Keratinocyte (primary cell): ENCODE measurements at regions not wholly inside any gene's neighbourhood (a gene's known extent, or its start where the extent isn't known, plus 50 kb on each side); places are given as distances from the start of the nearest gene placed in this dataset.

Experiments used
- DNase-seq: peaks from one replicate; pipeline ENCODE4 v3.0.0-alpha.2; 2011; ENCODE audit warnings: low read depth, missing footprints, low spot score
- FAIRE-seq: peaks from 2 replicates; lab custom pipeline; 2011; peaks lifted over from hg19 to GRCh38; lab: Jason Lieb, UNC
- H2AFZ ChIP-seq: 2 replicates; pipeline ENCODE4 v1.6.0; 2012; ENCODE audit warnings: low read length, control low read depth, inconsistent platforms; ENCODE audit not compliant: control insufficient read depth
- H3K27ac ChIP-seq: 2 replicates; pipeline ENCODE4 v1.5.1; 2011; ENCODE audit warnings: low read length; ENCODE audit not compliant: control insufficient read depth, insufficient read depth
- H3K27me3 ChIP-seq: 3 replicates; pipeline ENCODE4 v1.6.0; 2011; ENCODE audit warnings: low read length; ENCODE audit not compliant: control insufficient read depth, insufficient read depth; ENCODE audit errors: extremely low read depth
- H3K36me3 ChIP-seq, 2 experiments: 2 replicates in 1 of 2; 3 replicates in 1 of 2; pipeline ENCODE4 v1.5.1; 2011; ENCODE audit warnings: low read length in 2 of 2, mild to moderate bottlenecking in 1 of 2; ENCODE audit not compliant: control insufficient read depth in 2 of 2, insufficient read depth in 2 of 2; ENCODE audit errors: extremely low read depth in 1 of 2
- H3K4me1 ChIP-seq: 3 replicates; pipeline ENCODE4 v1.5.1; 2011; ENCODE audit warnings: low read length; ENCODE audit not compliant: control insufficient read depth, insufficient read depth; ENCODE audit errors: extremely low read depth
- H3K4me2 ChIP-seq: 3 replicates; pipeline ENCODE4 v1.6.0; 2011; ENCODE audit warnings: low read depth, low read length; ENCODE audit not compliant: control insufficient read depth, insufficient read depth; ENCODE audit errors: extremely low read depth
- H3K4me3 ChIP-seq, 3 experiments: fragments of 200-600 bp in 1 of 3; sonication (generic) in 1 of 3; 2 replicates in 2 of 3; 3 replicates in 1 of 3; pipeline ENCODE4 v1.5.1; 2011 to 2016; ENCODE audit warnings: low read length in 3 of 3, mild to moderate bottlenecking in 3 of 3, control low read depth in 2 of 3, inconsistent platforms in 1 of 3, low read depth in 1 of 3, mixed read lengths in 1 of 3, mixed run types in 1 of 3, moderate library complexity in 1 of 3; ENCODE audit not compliant: control insufficient read depth in 2 of 3, insufficient read depth in 2 of 3; ENCODE audit errors: extremely low read depth in 1 of 3
- H3K79me2 ChIP-seq: 2 replicates; pipeline ENCODE4 v1.6.0; 2012; ENCODE audit warnings: low read length; ENCODE audit not compliant: control insufficient read depth, insufficient read depth
- H3K9ac ChIP-seq: 3 replicates; pipeline ENCODE4 v1.6.0; 2011; ENCODE audit warnings: low read length; ENCODE audit not compliant: control insufficient read depth, insufficient read depth; ENCODE audit errors: extremely low read depth
- H3K9me1 ChIP-seq: 3 replicates; pipeline ENCODE4 v1.6.0; 2011; ENCODE audit warnings: low read length; ENCODE audit not compliant: control insufficient read depth, insufficient read depth; ENCODE audit errors: extremely low read depth
- H3K9me3 ChIP-seq: 2 replicates; pipeline ENCODE4 v1.5.1; 2012; ENCODE audit warnings: low read depth, low read length; ENCODE audit not compliant: control insufficient read depth
- H4K20me1 ChIP-seq: 3 replicates; pipeline ENCODE4 v1.6.0; 2011; ENCODE audit warnings: low read length; ENCODE audit not compliant: control insufficient read depth, insufficient read depth; ENCODE audit errors: extremely low read depth
- EZH2 ChIP-seq: IDR thresholded peaks from one replicate; pipeline ENCODE4 v1.6.1; 2012; ENCODE audit warnings: inconsistent platforms, mild to moderate bottlenecking, low read length, moderate library complexity
- dilution Hi-C: fragments of 300-500 bp; cut with MboI; formaldehyde crosslinking; loops from one replicate; pipeline ENCODE4 v1.7.0; 2020; ENCODE audit warnings: low sequenced_read_pairs; ENCODE audit not compliant: extremely low pct_ligation_motif_present
- TF ChIP-seq, protein P1 (sequence below), 3 experiments: IDR thresholded peaks in 1 of 3; conservative IDR thresholded peaks in 1 of 3; optimal IDR thresholded peaks in 1 of 3; 2 replicates in 2 of 3; 3 replicates in 1 of 3; pipeline versions ENCODE3 to v1.5.1; 2011; ENCODE audit warnings: low read length in 3 of 3, mild to moderate bottlenecking in 3 of 3, moderate library complexity in 2 of 3, control low read depth in 1 of 3, inconsistent platforms in 1 of 3; ENCODE audit not compliant: insufficient read depth in 2 of 3; ENCODE audit errors: extremely low read depth in 1 of 3

DNA sequence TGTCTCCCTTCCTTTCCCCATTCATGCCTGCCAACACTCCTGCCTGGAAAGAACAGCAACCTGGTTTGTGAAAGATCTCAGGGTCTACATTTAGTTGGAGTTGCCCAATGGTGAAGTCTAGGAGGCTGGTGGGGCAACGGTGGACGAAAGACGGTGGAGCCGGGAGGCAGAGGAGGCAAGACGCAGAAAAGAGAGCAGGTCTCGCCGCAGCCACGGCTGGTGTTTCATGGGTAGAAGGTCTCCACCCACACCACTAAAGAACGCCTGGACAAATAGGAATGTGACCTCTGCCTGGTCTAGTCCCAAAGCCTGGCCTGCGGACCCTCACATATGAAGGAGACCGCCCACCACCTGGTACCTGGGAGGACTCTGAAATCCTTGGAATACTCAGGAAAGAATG is 185.6 kb downstream of the ALG10 start:
- Histone ChIP-seq H3K4me1 (no peaks in the 10 kb centered on the region), H3K27ac (no peak overlapping the region), H3K4me3 (no peak overlapping the region), H3K9me3 (peaks cover 15% of the 10 kb centered on the region), H3K79me2 (no peaks in the 10 kb centered on the region), H4K20me1 (no peaks in the 10 kb centered on the region), H3K9me1 (no peaks in the 10 kb centered on the region), H3K4me2 (no peak overlapping the region), H3K27me3 (no peaks in the 10 kb centered on the region), H2AFZ (no peak overlapping the region), H3K9ac (no peak overlapping the region), H3K36me3 (no peaks in the 10 kb centered on the region)
- no peak for FAIRE-seq
- dilution Hi-C loops: no loop called here
- TF ChIP-seq, protein P1, sequence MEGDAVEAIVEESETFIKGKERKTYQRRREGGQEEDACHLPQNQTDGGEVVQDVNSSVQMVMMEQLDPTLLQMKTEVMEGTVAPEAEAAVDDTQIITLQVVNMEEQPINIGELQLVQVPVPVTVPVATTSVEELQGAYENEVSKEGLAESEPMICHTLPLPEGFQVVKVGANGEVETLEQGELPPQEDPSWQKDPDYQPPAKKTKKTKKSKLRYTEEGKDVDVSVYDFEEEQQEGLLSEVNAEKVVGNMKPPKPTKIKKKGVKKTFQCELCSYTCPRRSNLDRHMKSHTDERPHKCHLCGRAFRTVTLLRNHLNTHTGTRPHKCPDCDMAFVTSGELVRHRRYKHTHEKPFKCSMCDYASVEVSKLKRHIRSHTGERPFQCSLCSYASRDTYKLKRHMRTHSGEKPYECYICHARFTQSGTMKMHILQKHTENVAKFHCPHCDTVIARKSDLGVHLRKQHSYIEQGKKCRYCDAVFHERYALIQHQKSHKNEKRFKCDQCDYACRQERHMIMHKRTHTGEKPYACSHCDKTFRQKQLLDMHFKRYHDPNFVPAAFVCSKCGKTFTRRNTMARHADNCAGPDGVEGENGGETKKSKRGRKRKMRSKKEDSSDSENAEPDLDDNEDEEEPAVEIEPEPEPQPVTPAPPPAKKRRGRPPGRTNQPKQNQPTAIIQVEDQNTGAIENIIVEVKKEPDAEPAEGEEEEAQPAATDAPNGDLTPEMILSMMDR (optimal IDR thresholded peaks at IDR 0.05 in 1 of 3, IDR thresholded peaks at IDR 0.05 in 1 of 3, conservative IDR thresholded peaks at IDR 0.05 in 1 of 3; ENCODE audit: extremely low read depth in 1 of 3, insufficient read depth in 2 of 3, low read length in 3 of 3): no peak
- TF ChIP-seq EZH2: no peak
- no peak for DNase-seq

DNA sequence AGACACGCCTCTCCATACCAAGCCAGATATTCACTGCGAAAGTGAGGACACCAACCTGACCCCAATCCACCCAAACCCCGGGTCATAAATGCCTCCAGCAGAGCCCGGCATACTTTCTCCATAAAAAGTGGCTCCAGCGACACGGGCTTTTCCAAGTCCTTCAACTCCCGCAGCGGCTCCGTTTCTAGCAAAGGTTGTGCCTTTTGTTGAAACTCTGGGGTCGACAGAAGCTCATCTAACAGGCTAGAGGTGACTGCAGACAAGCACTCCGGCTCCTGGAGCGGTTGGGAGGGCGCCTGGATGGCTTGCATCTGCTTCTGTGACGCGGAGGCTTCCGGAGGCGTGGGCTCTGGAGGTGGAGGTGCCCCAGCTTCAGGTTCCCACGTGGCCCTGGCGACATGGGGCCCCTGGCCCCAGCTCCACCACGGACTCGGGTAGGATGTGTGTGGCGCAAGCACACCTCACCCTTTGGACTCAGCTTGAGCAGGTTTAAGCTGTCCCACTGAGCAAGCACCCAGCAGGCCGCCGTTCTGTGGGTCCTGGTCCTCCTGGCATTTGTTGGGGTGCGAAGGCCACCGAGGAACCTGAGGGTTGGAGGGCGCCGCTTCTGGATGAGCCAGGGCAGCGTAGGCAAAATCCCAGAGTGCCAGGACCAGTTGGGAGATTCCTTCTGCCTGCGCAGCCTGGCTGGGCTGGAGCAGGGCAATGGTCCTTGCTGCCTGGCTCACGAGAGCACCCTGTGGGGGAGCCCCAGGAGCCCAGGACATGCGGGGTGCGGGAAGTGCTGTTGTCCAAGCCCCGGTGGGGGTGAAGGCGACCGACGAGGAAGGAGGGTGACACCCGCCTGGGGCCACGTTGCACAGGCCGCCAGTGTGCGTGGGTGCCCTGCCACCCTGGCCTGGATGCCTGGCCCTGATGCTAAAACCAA is 186.3 kb downstream of the ALG10 start:
- no peak for TF ChIP-seq EZH2
- TF ChIP-seq, protein P1 (optimal IDR thresholded peaks at IDR 0.05 in 1 of 3, IDR thresholded peaks at IDR 0.05 in 1 of 3, conservative IDR thresholded peaks at IDR 0.05 in 1 of 3; ENCODE audit: extremely low read depth in 1 of 3, insufficient read depth in 2 of 3, low read length in 3 of 3): no peak
- dilution Hi-C loops: no loop called here
- Histone ChIP-seq H3K4me2 (no peak overlapping the region), H3K9me1 (no peaks in the 10 kb centered on the region), H3K79me2 (no peaks in the 10 kb centered on the region), H4K20me1 (no peaks in the 10 kb centered on the region), H3K9me3 (peaks cover 15% of the 10 kb centered on the region), H3K36me3 (no peaks in the 10 kb centered on the region), H3K27me3 (no peaks in the 10 kb centered on the region), H2AFZ (no peak overlapping the region), H3K4me1 (no peaks in the 10 kb centered on the region), H3K4me3 (no peak overlapping the region), H3K27ac (no peak overlapping the region), H3K9ac (no peak overlapping the region)
- DNase-seq: no peak
- FAIRE-seq: no peak
